Cardiac fibroblast (primary cell): ENCODE measurements at regions not wholly inside any gene's neighbourhood (a gene's known extent, or its start where the extent isn't known, plus 50 kb on each side); places are given as distances from the start of the nearest gene placed in this dataset.

ENCODE experiments used
- DNase-seq, 2 donors: peaks; one replicate each; pipeline versions ENCODE4 v3.0.0 to v3.0.0-alpha.2; 2010; ENCODE audit warnings: low read depth in 2 of 2
- H3K4me3 ChIP-seq, 2 donors: replicated peaks in 1 of 2; 1 replicate in 1 of 2; 2 replicates in 1 of 2; pipeline ENCODE4 v1.5.1; 2011; ENCODE audit warnings: low read depth in 2 of 2, low read length in 2 of 2, mild to moderate bottlenecking in 2 of 2, moderate library complexity in 1 of 2
- CTCF ChIP-seq: IDR thresholded peaks from one replicate; pipeline ENCODE4 v1.5.1; 2011; ENCODE audit warnings: low read depth, mild to moderate bottlenecking, low read length, inconsistent platforms

- DNase-seq, result peak; percentile 12 to 37
Observed at GRCh38 chr2:236712304-236712703, 142.7 kb downstream of the ACKR3 start.

GRCh38 chr2:236712961-236713673 is 143.5 kb downstream of the ACKR3 start:
- TF ChIP-seq CTCF, result no peak
- no peak for DNase-seq
- no peak overlapping the region for H3K4me3 ChIP-seq

More at GRCh38 chr2:236712304-236712703, 142.7 kb downstream of the ACKR3 start:
- no peak for TF ChIP-seq CTCF
- H3K4me3 ChIP-seq, result no peak overlapping the region

- H3K4me3 ChIP-seq, result no peak overlapping the region
- DNase-seq, result no peak
- no peak for TF ChIP-seq CTCF
Observed at GRCh38 chr2:236714080-236714479, 144.5 kb downstream of the ACKR3 start.

- peak in 1 of 2 donors; percentile 29 for DNase-seq
- TF ChIP-seq CTCF, result no peak
- no peak overlapping the region for H3K4me3 ChIP-seq
Observed at GRCh38 chr2:236715077-236715476, 145.5 kb downstream of the ACKR3 start.

- TF ChIP-seq CTCF, result no peak
- H3K4me3 ChIP-seq, result no peak overlapping the region
- DNase-seq, result peak in 1 of 2 donors; percentile 26
Observed at GRCh38 chr2:236715491-236715961, 145.9 kb downstream of the ACKR3 start.

- no peak overlapping the region for H3K4me3 ChIP-seq
- TF ChIP-seq CTCF, result no peak
- DNase-seq, result no peak
Observed at GRCh38 chr2:236717120-236717519, 147.5 kb downstream of the ACKR3 start.
